ENCODE measurements at regions not wholly inside any gene's neighbourhood (a gene's known extent, or its start where the extent isn't known, plus 50 kb on each side); places are given as distances from the start of the nearest gene placed in this dataset.

DNA sequence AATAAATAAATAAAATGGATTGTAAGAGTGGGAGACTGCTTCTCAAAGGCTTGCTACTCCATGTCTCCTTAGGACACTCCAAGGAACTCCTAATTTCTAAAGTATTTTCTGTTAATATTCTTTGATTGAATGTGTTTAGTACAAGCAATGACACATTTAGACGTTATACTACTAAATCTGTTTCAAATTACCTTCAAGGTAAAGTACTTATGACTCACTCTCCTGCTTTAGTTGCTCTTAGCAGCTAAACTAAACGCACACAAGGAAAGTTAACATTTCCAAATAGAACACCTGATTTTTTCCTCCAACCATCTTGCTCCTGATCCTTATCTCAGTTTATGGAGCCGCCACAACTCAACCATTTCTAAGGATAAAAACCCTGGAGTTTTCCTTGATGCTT lies 969.8 kb upstream of the ADGRL4 start (continued):
- TF ChIP-seq JUN (IDR thresholded peaks at IDR 0.05; ENCODE audit: low read depth, low read length) (no peak), ATF2 (IDR thresholded peaks at IDR 0.05; ENCODE audit: low read length) (no peak), GTF2F1 (IDR thresholded peaks at IDR 0.05; ENCODE audit: borderline replicate concordance, low read depth, low read length) (no peak), POLR2AphosphoS5 (IDR thresholded peaks at IDR 0.05; ENCODE audit: low read depth, low read length) (no peak), EZH2 (IDR thresholded peaks at IDR 0.05; ENCODE audit: low read depth, low read length, severe bottlenecking) (no peak), SIRT6 (IDR thresholded peaks at IDR 0.05; ENCODE audit: low read length) (no peak)
- TF ChIP-seq, protein P1, sequence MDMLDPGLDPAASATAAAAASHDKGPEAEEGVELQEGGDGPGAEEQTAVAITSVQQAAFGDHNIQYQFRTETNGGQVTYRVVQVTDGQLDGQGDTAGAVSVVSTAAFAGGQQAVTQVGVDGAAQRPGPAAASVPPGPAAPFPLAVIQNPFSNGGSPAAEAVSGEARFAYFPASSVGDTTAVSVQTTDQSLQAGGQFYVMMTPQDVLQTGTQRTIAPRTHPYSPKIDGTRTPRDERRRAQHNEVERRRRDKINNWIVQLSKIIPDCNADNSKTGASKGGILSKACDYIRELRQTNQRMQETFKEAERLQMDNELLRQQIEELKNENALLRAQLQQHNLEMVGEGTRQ (IDR thresholded peaks at IDR 0.05; ENCODE audit: low read length), result no peak

All from H1 (cell line).